Esophagus squamous epithelium (tissue), 4 donors: ENCODE measurements at regions not wholly inside any gene's neighbourhood (a gene's known extent, or its start where the extent isn't known, plus 50 kb on each side); places are given as distances from the start of the nearest gene placed in this dataset.

Experiments
- CTCF ChIP-seq, 6 experiments: fragments of 450-650 bp in 4 of 6; fragments of 200-600 bp in 2 of 6; sonication (generic) in 2 of 6; IDR thresholded peaks; one replicate each; pipeline ENCODE4 v1.5.1; 2016 to 2019; ENCODE audit warnings: antibody characterized with exemption in 6 of 6, mild to moderate bottlenecking in 4 of 6, moderate library complexity in 4 of 6
- POLR2A ChIP-seq, 4 donors: fragments of 450-650 bp; IDR thresholded peaks; one replicate each; pipeline ENCODE4 v1.6.1; 2017; ENCODE audit warnings: antibody characterized with exemption in 4 of 4, mild to moderate bottlenecking in 4 of 4, moderate library complexity in 3 of 4

GRCh38 chr9:126025991-126026390 is 278.8 kb downstream of the PBX3 start:
- TF ChIP-seq CTCF (IDR thresholded peaks at IDR 0.05) (no peak), POLR2A (IDR thresholded peaks at IDR 0.05) (no peak)
